ENCODE measurements at regions not wholly inside any gene's neighbourhood (a gene's known extent, or its start where the extent isn't known, plus 50 kb on each side); places are given as distances from the start of the nearest gene placed in this dataset.

GRCh38 chr1:102085896-102086295 lies 89.2 kb upstream of the OLFM3 start:
- TF ChIP-seq RCOR1 (IDR thresholded peaks at IDR 0.05; ENCODE audit: low read length) (no peak), YY1 (IDR thresholded peaks at IDR 0.05; ENCODE audit: low read depth) (no peak), RXRA (IDR thresholded peaks at IDR 0.05; ENCODE audit: borderline replicate concordance, low read depth) (no peak), ZBTB33 (IDR thresholded peaks at IDR 0.05; ENCODE audit: borderline replicate concordance, low read depth) (no peak), FOXJ3 (CRISPR knock-in tag; IDR thresholded peaks at IDR 0.05) (no peak)
- TF ChIP-seq, protein P1, sequence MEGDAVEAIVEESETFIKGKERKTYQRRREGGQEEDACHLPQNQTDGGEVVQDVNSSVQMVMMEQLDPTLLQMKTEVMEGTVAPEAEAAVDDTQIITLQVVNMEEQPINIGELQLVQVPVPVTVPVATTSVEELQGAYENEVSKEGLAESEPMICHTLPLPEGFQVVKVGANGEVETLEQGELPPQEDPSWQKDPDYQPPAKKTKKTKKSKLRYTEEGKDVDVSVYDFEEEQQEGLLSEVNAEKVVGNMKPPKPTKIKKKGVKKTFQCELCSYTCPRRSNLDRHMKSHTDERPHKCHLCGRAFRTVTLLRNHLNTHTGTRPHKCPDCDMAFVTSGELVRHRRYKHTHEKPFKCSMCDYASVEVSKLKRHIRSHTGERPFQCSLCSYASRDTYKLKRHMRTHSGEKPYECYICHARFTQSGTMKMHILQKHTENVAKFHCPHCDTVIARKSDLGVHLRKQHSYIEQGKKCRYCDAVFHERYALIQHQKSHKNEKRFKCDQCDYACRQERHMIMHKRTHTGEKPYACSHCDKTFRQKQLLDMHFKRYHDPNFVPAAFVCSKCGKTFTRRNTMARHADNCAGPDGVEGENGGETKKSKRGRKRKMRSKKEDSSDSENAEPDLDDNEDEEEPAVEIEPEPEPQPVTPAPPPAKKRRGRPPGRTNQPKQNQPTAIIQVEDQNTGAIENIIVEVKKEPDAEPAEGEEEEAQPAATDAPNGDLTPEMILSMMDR (IDR thresholded peaks at IDR 0.05) = no peak
